GM19324 (cell line): ENCODE measurements at regions not wholly inside any gene's neighbourhood (a gene's known extent, or its start where the extent isn't known, plus 50 kb on each side); places are given as distances from the start of the nearest gene placed in this dataset.

Experiments
- ATAC-seq: cut with Tn5 transposase; IDR thresholded peaks from one replicate; pipeline ENCODE4 v1.9.1; 2021; ENCODE audit warnings: mild to moderate bottlenecking, moderate library complexity; ENCODE audit not compliant: unreplicated experiment, low FRiP score

DNA sequence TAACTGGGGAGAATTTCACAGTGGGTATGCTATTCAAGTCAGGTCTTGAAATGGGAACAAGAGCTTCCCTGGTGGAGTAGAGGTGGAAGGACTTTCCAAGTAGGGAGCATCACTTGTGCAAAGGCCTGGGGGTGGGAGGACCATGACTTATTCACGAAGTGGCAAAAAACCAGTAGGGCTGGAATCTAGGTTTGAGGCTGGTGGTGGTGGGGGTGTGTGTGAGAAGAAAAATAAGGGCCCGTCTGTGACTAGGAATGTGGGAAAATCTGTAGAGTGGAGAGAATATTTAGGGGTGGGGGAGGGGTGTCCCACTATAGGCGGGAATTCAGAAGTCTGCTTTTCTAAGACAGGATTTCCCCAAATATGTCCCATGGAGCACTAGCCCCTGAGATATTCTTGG is 271.9 kb upstream of the TBL1XR1 start:
- ATAC-seq: no peak

DNA sequence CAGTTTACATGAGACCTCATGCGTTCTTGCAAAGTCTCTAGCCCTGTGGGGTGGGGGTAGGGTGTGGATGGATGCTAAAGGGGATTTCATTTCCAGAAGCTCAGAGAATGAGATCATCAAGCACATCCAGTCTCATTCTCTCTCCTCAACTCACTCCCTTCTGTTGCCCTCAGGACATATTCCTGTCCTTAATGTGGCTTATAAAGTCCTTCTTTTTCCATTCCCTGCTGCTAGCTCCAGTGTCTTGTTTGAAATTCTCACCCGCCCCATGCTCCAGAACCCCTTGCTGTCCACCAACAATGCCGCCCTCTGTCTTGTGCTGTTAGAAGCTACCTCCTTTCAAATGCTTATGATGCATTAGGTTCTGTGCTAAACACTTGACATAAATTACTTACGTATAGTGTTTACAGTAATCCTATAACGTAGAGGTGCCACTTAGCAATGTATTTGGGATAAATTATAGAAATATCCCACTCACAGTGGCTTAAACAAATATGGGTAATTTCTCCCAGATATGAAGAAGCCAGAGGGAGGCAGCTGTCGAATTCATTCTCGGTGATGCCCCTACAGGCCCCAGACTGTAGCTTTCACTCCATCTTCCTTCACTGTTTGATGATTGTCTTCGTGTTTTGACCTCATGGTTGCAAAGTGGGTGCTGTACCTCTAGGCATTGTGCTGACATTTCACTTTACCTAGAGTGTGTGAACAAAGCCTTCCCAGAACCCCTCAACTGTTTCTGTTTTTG is 273.1 kb upstream of the TBL1XR1 start:
- no peak for ATAC-seq

- ATAC-seq: no peak
Observed at GRCh38 chr3:177471733-177472480, 274.6 kb upstream of the TBL1XR1 start.

GRCh38 chr3:177473184-177473583 is 275.9 kb upstream of the TBL1XR1 start:
- ATAC-seq: no peak

DNA sequence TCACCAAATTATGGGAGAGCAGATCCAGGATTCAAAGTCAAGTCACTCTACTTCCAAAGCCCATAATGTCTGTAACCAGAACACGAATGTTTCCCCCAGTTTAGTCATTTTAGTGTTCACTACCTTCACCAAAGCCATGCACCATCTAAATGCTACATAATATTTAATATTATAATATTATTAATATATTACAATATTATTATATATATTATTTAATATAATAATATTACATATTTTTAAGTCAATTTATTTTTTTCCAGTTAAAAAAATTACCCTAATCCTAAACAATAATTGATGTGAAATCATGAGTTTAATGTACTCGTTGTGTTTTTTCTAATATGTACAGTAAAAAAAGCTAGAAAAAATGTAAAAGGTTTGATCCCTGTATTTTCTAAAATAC is 276.6 kb upstream of the TBL1XR1 start:
- ATAC-seq: no peak

GRCh38 chr3:177474652-177475355 is 277.5 kb upstream of the TBL1XR1 start:
- no peak for ATAC-seq

- ATAC-seq: no peak
Observed at GRCh38 chr3:177475356-177475665, 278.0 kb upstream of the TBL1XR1 start.

DNA sequence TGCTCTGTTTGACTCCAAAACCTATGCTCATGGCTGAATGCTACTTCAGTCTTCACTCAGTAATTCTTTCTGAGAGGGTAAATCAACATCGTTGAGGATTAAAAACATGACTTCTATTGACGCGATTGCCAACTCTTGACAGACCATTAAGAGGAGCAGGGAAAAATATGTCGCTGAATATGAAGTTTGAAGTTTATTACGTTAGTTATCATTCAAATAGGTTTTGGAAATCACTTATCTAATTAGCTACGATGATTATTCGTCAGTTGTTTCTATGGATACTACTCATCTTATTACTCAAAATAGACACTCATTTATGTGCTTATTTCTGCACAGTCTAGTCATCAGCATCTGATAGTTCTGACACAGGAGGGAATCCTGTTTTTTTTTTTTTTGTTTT is 279.2 kb upstream of the TBL1XR1 start:
- ATAC-seq: no peak

- no peak for ATAC-seq
Observed at GRCh38 chr3:177476921-177477435, 279.7 kb upstream of the TBL1XR1 start.

DNA sequence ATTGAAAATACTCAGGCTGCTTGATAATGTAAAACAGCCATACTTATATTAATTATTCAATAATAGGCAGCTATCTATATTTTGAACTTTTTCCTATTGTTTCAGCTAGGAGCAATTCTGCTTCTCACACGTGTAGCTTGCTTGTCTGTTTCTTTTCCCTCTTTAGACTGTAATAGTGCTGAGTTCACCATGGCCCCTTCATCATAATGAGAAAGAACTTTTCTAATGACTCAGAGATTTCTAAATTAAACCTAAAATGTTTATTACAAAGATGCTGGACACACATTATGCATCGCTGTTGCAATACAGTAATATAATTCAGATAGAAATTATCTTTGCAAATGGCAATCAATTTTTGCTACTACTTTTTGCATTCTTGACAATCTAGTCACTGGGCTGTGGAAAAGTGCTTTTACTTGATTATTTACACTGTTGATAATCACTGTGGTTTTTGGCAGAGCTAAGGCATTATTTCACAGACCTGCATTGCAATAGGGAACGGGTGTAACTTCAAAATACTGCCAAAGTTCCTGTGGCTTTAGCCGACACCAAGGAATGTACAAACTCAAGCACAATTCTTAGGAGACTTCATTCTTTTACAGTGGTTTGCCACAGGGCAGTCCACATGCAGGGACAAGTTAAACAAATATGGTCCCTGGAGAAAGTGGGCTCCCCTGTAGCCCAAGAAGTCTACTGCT is 281.0 kb upstream of the TBL1XR1 start:
- no peak for ATAC-seq

GRCh38 chr3:177479630-177480029 is 282.3 kb upstream of the TBL1XR1 start:
- no peak for ATAC-seq

DNA sequence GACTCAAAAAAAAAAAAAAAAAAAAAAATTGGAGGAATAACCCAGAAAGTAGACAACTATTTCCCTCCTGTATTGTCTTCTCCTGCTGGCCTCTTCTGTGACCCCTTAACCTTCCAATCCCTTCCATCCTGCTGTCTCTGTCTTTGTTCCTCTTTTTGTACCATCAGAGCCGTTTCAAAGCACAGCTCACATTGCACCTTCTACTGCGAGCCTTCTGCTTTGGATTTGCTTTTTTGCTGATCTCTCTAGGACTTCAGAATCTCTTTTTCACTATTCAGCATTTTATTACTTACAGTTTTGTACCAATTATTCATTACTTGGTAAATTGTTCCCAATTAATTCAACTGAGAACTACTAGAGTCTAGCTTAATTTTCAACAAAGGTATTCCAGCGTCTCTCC is 284.0 kb upstream of the TBL1XR1 start:
- ATAC-seq: no peak

- no peak for ATAC-seq
Observed at GRCh38 chr3:177482048-177482691, 284.9 kb upstream of the TBL1XR1 start.

DNA sequence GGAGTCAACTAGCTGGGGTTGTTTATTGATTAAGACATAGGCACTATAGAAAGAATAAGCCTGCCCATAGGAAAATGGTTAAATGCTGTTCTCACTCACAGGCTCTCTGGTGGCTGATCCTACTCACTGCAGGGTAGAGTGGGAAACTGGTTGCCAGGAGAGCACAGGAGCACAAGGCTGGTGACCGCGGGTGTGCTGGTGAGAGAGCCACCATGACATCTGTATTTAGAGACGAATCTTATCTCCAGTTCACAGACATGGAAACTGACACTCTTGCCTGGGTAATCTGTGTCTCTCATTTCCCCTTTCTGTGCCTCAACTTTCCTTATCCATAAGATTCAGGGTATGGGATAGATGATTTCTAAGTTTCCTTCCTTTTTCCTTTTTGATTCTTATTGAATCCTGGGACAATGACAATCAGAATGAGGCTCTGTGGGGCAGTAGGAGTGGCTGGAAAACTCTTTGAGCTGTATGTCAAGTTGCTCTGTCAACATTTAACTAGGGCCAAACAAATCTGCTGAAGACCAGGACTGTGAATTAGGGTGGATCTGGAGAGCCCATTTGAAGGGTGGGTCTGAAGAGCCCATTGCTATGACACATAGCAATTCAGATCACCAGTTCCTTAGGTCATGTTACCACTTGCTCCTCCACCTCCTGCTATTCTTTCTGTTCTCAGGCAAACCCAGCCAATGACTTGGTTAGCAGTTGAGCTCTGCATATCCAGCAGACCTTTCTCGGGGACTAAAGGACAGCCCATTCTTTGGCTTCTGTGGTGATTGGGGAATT is 286.1 kb upstream of the TBL1XR1 start:
- no peak for ATAC-seq

- no peak for ATAC-seq
Observed at GRCh38 chr3:177484206-177484605, 286.9 kb upstream of the TBL1XR1 start.

GRCh38 chr3:177484926-177485325 is 287.6 kb upstream of the TBL1XR1 start:
- no peak for ATAC-seq

GRCh38 chr3:177487635-177488186 is 290.4 kb upstream of the TBL1XR1 start:
- no peak for ATAC-seq

DNA sequence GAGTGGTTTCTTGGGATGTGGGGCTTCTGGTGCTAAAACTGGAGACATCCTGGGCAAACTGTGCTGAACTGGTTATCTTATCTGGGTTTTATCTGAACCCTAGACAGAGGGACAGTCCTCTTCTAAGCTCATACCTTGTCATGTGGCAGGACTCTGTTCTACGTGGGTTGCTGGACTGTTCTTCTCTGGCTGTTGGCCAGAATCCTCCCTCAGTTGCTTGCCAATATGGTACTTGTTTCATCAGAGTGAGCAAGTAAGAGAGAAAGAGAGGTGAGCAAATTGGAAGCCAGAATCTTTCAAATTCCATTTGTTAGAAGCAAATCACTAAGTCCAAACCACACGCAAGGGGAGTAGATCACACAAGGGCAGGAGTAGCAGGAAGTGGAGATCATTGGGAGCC is 291.5 kb upstream of the TBL1XR1 start:
- no peak for ATAC-seq

GRCh38 chr3:177490626-177491025 is 293.3 kb upstream of the TBL1XR1 start:
- no peak for ATAC-seq
